GM21619 (cell line): ENCODE measurements at regions not wholly inside any gene's neighbourhood (a gene's known extent, or its start where the extent isn't known, plus 50 kb on each side); places are given as distances from the start of the nearest gene placed in this dataset.
"Not testable (repeated sequence)": the region's sequence is repeated elsewhere in the genome, so short reads cannot be mapped to it uniquely, and the experiment has no call there.

Experiments used
- ATAC-seq: cut with Tn5 transposase; IDR thresholded peaks from one replicate; pipeline ENCODE4 v1.9.1; 2021; ENCODE audit not compliant: unreplicated experiment

GRCh38 chr5:101783241-101784013 is 512.7 kb downstream of the SLCO4C1 start:
- no peak for ATAC-seq

- ATAC-seq = no peak
Observed at GRCh38 chr5:101782352-101783103, 513.6 kb downstream of the SLCO4C1 start.

- ATAC-seq = no peak
Observed at GRCh38 chr5:101751105-101751504, 545.0 kb downstream of the SLCO4C1 start.

- peak; percentile 54 for ATAC-seq
Observed at GRCh38 chr5:101743000-101743399, 553.1 kb downstream of the SLCO4C1 start.

- no peak for ATAC-seq
Observed at GRCh38 chr5:101728933-101729332, 567.2 kb downstream of the SLCO4C1 start.

GRCh38 chr5:101721543-101721942 is 574.5 kb downstream of the SLCO4C1 start:
- ATAC-seq = no peak

GRCh38 chr5:101720033-101720432 is 576.1 kb downstream of the SLCO4C1 start:
- ATAC-seq = no peak

- no peak for ATAC-seq
Observed at GRCh38 chr5:101717721-101718120, 578.4 kb downstream of the SLCO4C1 start.

- ATAC-seq = no peak
Observed at GRCh38 chr5:101716941-101717340, 579.1 kb downstream of the SLCO4C1 start.

GRCh38 chr5:101715790-101716189 is 580.3 kb downstream of the SLCO4C1 start:
- ATAC-seq = not testable (repeated sequence)

GRCh38 chr5:101689306-101689705 is 606.8 kb downstream of the SLCO4C1 start:
- no peak for ATAC-seq

GRCh38 chr5:101688156-101688555 is 607.9 kb downstream of the SLCO4C1 start:
- ATAC-seq = no peak

- no peak for ATAC-seq
Observed at GRCh38 chr5:101687349-101687985, 608.6 kb downstream of the SLCO4C1 start.

- ATAC-seq = no peak
Observed at GRCh38 chr5:101686536-101687157, 609.4 kb downstream of the SLCO4C1 start.

GRCh38 chr5:101679816-101680215 is 616.3 kb downstream of the SLCO4C1 start:
- ATAC-seq = no peak

- peak; percentile 84 for ATAC-seq
Observed at GRCh38 chr5:101678481-101679193, 617.4 kb downstream of the SLCO4C1 start.

- no peak for ATAC-seq
Observed at GRCh38 chr5:101677961-101678360, 618.1 kb downstream of the SLCO4C1 start.

- no peak for ATAC-seq
Observed at GRCh38 chr5:101676646-101677045, 619.4 kb downstream of the SLCO4C1 start.

- no peak for ATAC-seq
Observed at GRCh38 chr5:101675510-101676219, 620.4 kb downstream of the SLCO4C1 start.

- no peak for ATAC-seq
Observed at GRCh38 chr5:101673120-101673519, 623.0 kb downstream of the SLCO4C1 start.
